ENCODE measurements at regions not wholly inside any gene's neighbourhood (a gene's known extent, or its start where the extent isn't known, plus 50 kb on each side); places are given as distances from the start of the nearest gene placed in this dataset.

- Mint-ChIP-seq H3K27ac (ENCODE audit: unreplicated experiment) (no peak overlapping the region), H3K36me3 (ENCODE audit: insufficient read depth, unreplicated experiment) (no peaks in the 10 kb centered on the region), H3K4me1 (ENCODE audit: low read depth, unreplicated experiment) (no peaks in the 10 kb centered on the region), H3K27me3 (ENCODE audit: unreplicated experiment) (peaks cover 60% of the 10 kb centered on the region), H3K9me3 (ENCODE audit: low read depth, unreplicated experiment) (no peaks in the 10 kb centered on the region), H3K4me3 (ENCODE audit: low read depth, unreplicated experiment) (no peak overlapping the region)
- CTCF ChIA-PET: no interaction called here
- intact Hi-C loops (cut with micrococcal nuclease; ENCODE audit: unreplicated experiment): no loop called here
- no TSS peak for BruUV-seq (replicated peaks)
- no peak for DNase-seq
- TF ChIP-seq, protein P1, sequence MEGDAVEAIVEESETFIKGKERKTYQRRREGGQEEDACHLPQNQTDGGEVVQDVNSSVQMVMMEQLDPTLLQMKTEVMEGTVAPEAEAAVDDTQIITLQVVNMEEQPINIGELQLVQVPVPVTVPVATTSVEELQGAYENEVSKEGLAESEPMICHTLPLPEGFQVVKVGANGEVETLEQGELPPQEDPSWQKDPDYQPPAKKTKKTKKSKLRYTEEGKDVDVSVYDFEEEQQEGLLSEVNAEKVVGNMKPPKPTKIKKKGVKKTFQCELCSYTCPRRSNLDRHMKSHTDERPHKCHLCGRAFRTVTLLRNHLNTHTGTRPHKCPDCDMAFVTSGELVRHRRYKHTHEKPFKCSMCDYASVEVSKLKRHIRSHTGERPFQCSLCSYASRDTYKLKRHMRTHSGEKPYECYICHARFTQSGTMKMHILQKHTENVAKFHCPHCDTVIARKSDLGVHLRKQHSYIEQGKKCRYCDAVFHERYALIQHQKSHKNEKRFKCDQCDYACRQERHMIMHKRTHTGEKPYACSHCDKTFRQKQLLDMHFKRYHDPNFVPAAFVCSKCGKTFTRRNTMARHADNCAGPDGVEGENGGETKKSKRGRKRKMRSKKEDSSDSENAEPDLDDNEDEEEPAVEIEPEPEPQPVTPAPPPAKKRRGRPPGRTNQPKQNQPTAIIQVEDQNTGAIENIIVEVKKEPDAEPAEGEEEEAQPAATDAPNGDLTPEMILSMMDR (IDR thresholded peaks at IDR 0.05; ENCODE audit: unreplicated experiment): no peak
Measured at GRCh38 chrX:3219231-3219630, 127.2 kb downstream of the MXRA5 start.

- Mint-ChIP-seq H3K4me1 (ENCODE audit: low read depth, unreplicated experiment) (no peaks in the 10 kb centered on the region), H3K9me3 (ENCODE audit: low read depth, unreplicated experiment) (no peaks in the 10 kb centered on the region), H3K27me3 (ENCODE audit: unreplicated experiment) (peaks cover 60% of the 10 kb centered on the region), H3K36me3 (ENCODE audit: insufficient read depth, unreplicated experiment) (no peaks in the 10 kb centered on the region), H3K4me3 (ENCODE audit: low read depth, unreplicated experiment) (no peak overlapping the region), H3K27ac (ENCODE audit: unreplicated experiment) (no peak overlapping the region)
- CTCF ChIA-PET: no interaction called here
- TF ChIP-seq, protein P1 (IDR thresholded peaks at IDR 0.05; ENCODE audit: unreplicated experiment): no peak
- intact Hi-C loops (cut with micrococcal nuclease; ENCODE audit: unreplicated experiment): no loop called here
- BruUV-seq (replicated peaks): no TSS peak
- no peak for DNase-seq
Measured at GRCh38 chrX:3218442-3218841, 128.0 kb downstream of the MXRA5 start.

DNA sequence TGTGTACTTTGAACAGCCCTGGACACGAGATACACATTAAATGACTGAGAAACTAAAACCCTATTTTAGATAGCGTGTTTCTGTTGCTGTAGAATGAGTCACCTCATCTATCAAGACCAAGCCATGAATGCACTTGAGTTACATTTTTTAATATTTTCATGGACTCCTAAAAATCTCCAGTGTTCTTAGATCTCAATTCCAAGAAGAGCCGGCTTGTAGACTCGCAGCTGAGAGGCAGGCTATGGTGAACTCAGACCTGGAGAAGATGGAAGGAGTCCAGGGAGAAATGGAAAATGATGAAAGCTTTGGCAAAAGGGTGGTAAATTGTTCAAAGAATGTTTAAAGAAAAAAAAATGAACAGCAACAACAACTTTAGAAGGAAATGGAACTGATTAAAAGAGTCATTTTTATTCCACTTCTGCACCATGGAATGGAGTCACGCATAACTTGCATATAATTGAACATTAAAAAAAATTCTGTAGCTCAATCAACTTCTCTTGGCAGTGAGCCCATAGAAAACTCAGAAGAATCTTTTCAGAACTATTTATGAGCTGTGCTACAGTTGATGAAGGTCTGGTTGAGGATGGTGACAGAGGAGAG lies 129.8 kb downstream of the MXRA5 start:
- TF ChIP-seq, protein P1 (IDR thresholded peaks at IDR 0.05; ENCODE audit: unreplicated experiment): no peak
- intact Hi-C loops (cut with micrococcal nuclease; ENCODE audit: unreplicated experiment): no loop called here
- H3K4me3 Mint-ChIP-seq (ENCODE audit: low read depth, unreplicated experiment): no peak overlapping the region
- DNase-seq: no peak
- CTCF ChIA-PET: interaction anchor here (0.6 kb wide), 1 partner anchor 212 kb away, joined by 4 read pairs; no protein-coding TSS in a partner anchor
- H3K4me1 Mint-ChIP-seq (ENCODE audit: low read depth, unreplicated experiment): no peaks in the 10 kb centered on the region
- H3K36me3 Mint-ChIP-seq (ENCODE audit: insufficient read depth, unreplicated experiment): no peaks in the 10 kb centered on the region
- H3K27ac Mint-ChIP-seq (ENCODE audit: unreplicated experiment): no peak overlapping the region
- peaks cover 60% of the 10 kb centered on the region for H3K27me3 Mint-ChIP-seq (ENCODE audit: unreplicated experiment)
- BruUV-seq (replicated peaks): no TSS peak
- no peaks in the 10 kb centered on the region for H3K9me3 Mint-ChIP-seq (ENCODE audit: low read depth, unreplicated experiment)

DNA sequence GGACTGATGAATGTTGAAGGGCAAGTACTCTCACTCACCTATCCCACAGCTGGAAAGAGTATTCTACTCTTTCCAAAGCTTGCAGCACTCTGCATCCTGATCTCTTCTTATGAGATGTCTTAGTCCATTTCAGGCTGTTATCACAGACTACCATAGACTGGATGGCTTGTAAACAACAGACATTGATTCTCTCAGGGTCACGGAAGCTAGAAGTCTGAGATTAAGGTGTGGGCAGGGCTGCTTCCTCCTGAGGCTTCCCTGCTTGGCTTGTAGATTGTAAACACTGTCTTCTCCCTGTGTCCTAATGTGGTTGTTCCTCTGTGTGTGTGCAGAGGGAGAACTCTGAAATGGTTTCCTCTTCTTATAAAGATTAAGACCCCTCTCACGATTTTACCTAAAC lies 131.2 kb downstream of the MXRA5 start:
- Mint-ChIP-seq H3K27ac (ENCODE audit: unreplicated experiment) (no peak overlapping the region), H3K4me3 (ENCODE audit: low read depth, unreplicated experiment) (no peak overlapping the region), H3K36me3 (ENCODE audit: insufficient read depth, unreplicated experiment) (peaks cover 3% of the 10 kb centered on the region), H3K9me3 (ENCODE audit: low read depth, unreplicated experiment) (no peaks in the 10 kb centered on the region), H3K27me3 (ENCODE audit: unreplicated experiment) (peaks cover 62% of the 10 kb centered on the region), H3K4me1 (ENCODE audit: low read depth, unreplicated experiment) (no peaks in the 10 kb centered on the region)
- no peak for DNase-seq
- TF ChIP-seq, protein P1 (IDR thresholded peaks at IDR 0.05; ENCODE audit: unreplicated experiment): no peak
- no TSS peak for BruUV-seq (replicated peaks)
- intact Hi-C loops (cut with micrococcal nuclease; ENCODE audit: unreplicated experiment): no loop called here
- CTCF ChIA-PET: no interaction called here

Measured in Calu3 (cell line).